ENCODE measurements at regions not wholly inside any gene's neighbourhood (a gene's known extent, or its start where the extent isn't known, plus 50 kb on each side); places are given as distances from the start of the nearest gene placed in this dataset.

DNA sequence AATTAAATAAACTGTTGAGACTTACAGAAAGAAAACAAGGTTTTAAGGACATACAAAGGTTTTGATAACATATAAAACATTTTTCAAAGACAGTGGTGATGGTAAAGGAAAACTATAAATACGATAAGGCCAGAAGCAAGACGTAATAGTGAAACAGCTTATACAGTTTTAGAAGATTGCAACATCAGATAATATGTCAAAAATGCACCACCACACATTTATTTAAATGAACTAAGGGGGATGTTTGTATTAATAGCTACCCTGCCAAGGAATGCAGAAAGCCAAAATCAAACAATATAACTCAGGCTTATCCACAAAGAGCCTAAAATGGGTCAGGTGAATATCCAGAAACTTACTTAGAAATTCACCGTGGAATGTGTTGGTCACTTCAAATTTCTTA lies 981.6 kb upstream of the FAT3 start:
- no peaks in the 10 kb centered on the region for H3K27me3 ChIP-seq
- no peak for DNase-seq (ENCODE audit: low spot score in 2 of 2)
- no peak overlapping the region for H3K27ac ChIP-seq
- no peaks in the 10 kb centered on the region for H3K36me3 ChIP-seq
- no peaks in the 10 kb centered on the region for H3K9me3 ChIP-seq
- intact Hi-C loops (cut with DNase I), result no loop called here
- TF ChIP-seq, protein P1, sequence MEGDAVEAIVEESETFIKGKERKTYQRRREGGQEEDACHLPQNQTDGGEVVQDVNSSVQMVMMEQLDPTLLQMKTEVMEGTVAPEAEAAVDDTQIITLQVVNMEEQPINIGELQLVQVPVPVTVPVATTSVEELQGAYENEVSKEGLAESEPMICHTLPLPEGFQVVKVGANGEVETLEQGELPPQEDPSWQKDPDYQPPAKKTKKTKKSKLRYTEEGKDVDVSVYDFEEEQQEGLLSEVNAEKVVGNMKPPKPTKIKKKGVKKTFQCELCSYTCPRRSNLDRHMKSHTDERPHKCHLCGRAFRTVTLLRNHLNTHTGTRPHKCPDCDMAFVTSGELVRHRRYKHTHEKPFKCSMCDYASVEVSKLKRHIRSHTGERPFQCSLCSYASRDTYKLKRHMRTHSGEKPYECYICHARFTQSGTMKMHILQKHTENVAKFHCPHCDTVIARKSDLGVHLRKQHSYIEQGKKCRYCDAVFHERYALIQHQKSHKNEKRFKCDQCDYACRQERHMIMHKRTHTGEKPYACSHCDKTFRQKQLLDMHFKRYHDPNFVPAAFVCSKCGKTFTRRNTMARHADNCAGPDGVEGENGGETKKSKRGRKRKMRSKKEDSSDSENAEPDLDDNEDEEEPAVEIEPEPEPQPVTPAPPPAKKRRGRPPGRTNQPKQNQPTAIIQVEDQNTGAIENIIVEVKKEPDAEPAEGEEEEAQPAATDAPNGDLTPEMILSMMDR (IDR thresholded peaks at IDR 0.05), result no peak
- no peaks in the 10 kb centered on the region for H3K4me1 ChIP-seq
- H3K4me3 ChIP-seq, result no peak overlapping the region

DNA sequence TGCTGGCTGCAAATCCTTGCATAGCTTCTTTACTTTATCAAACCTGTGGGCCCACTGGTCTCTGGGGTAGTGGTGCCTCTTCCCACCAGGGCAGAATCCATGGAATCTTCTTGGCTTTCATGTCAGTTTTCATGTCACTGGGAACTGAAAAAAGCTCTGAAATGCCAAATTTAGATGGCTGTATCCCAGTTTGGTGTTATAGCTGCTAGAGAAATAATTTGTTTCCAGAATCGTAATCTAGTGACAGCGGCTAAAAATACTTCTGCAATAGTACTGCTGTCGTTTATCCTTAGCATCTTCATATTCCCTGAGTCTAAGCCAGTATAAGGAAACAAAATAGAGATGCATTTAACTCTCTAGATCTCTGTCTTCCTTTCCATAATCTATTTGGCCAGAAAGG lies 983.4 kb upstream of the FAT3 start:
- H3K27me3 ChIP-seq, result no peaks in the 10 kb centered on the region
- TF ChIP-seq, protein P1 (IDR thresholded peaks at IDR 0.05), result no peak
- no peak overlapping the region for H3K27ac ChIP-seq
- no peak for DNase-seq (ENCODE audit: low spot score in 2 of 2)
- no peak overlapping the region for H3K4me3 ChIP-seq
- no peaks in the 10 kb centered on the region for H3K4me1 ChIP-seq
- no peaks in the 10 kb centered on the region for H3K9me3 ChIP-seq
- H3K36me3 ChIP-seq, result no peaks in the 10 kb centered on the region
- intact Hi-C loops (cut with DNase I), result no loop called here

DNA sequence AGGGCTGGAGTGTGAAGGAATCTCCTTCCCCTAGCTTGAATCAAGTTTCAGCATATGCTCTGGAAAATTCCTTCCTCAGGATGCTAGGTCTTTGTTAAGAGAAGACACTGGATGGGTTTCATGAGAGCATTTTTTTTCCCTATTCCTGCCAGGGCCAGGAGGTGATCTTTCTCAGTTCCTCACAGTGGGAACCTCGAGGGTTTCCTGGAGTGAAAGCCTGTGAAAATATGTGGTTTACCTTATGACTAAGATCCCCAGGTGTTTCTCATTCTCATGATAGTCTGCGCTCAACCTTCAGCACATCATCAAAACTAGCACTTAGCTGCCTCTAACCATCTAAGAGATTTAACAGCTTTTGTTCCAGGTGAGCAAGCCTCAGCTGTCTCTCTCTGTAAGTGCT lies 985.3 kb upstream of the FAT3 start:
- H3K27me3 ChIP-seq, result no peaks in the 10 kb centered on the region
- no peak for DNase-seq (ENCODE audit: low spot score in 2 of 2)
- TF ChIP-seq, protein P1 (IDR thresholded peaks at IDR 0.05), result no peak
- H3K9me3 ChIP-seq, result no peaks in the 10 kb centered on the region
- no peaks in the 10 kb centered on the region for H3K36me3 ChIP-seq
- H3K27ac ChIP-seq, result no peak overlapping the region
- intact Hi-C loops (cut with DNase I), result no loop called here
- no peak overlapping the region for H3K4me3 ChIP-seq
- H3K4me1 ChIP-seq, result no peaks in the 10 kb centered on the region

DNA sequence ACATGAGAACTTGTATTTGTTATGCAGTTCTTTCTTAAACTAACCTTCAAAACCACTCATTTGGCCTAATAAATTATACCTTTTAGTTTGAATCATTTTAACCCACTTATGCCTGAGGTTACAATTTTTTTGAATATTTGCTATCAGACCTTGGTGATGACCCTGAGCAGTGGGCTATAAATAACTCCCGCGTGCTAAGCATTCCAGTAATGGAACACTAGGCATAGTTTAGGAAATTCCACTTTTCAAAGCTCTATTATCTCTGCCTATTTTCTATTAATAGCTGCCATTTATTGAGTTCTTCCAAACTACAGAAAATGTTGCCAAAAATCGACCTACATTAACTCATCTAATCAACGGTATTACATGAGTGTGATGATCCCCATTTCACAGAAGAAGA lies 993.4 kb upstream of the FAT3 start:
- Histone ChIP-seq H3K4me3 (no peak overlapping the region), H3K9me3 (no peaks in the 10 kb centered on the region), H3K4me1 (no peaks in the 10 kb centered on the region), H3K27me3 (no peaks in the 10 kb centered on the region), H3K36me3 (no peaks in the 10 kb centered on the region), H3K27ac (no peak overlapping the region)
- no peak for DNase-seq (ENCODE audit: low spot score in 2 of 2)
- intact Hi-C loops (cut with DNase I), result no loop called here
- TF ChIP-seq, protein P1 (IDR thresholded peaks at IDR 0.05), result no peak

DNA sequence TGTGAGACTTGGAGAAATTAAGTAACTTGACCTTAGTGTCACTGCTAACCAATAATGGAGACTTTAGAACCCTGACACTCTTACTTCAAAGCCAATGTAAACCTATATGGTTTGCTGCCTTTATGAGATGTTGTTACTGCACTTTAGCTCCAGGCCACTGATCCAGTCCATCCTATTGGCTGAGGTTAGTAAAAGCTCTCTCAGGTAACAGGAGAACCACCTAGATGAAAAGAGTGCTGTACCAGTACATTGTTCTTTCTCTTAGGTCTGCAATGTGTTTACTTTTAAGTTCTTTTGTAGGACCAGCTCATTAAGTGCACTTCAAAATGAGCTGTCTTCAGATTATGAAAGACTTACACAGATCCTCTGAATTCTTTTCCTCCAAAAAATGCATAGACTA lies 994.0 kb upstream of the FAT3 start:
- Histone ChIP-seq H3K4me1 (no peaks in the 10 kb centered on the region), H3K36me3 (no peaks in the 10 kb centered on the region), H3K27ac (no peak overlapping the region), H3K27me3 (no peaks in the 10 kb centered on the region), H3K4me3 (no peak overlapping the region), H3K9me3 (no peaks in the 10 kb centered on the region)
- DNase-seq (ENCODE audit: low spot score in 2 of 2), result no peak
- TF ChIP-seq, protein P1 (IDR thresholded peaks at IDR 0.05), result no peak
- intact Hi-C loops (cut with DNase I), result no loop called here

DNA sequence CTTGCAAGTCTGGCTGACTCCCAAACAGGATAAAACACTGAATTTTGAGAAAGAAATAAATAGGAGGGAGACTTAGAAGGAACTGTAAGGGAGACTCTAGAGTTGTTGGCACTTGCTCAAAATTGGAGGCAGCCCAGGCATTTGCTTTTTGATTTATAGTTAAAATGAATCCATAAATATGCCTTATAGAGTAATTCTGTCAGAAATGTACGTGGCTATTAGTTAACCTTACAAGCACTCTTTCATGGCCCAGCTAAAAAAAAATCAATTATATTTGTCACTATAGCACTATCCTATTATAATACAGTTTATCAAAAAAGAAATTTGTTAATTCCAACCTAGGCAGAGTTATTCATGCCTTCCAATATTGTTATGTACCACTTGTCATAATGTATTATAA lies 1000.0 kb upstream of the CHORDC1 start:
- DNase-seq (ENCODE audit: low spot score in 2 of 2), result no peak
- TF ChIP-seq, protein P1 (IDR thresholded peaks at IDR 0.05), result no peak
- Histone ChIP-seq H3K4me1 (peaks cover 0 to 6% of the 10 kb centered on the region in 2 donors), H3K27me3 (no peaks in the 10 kb centered on the region), H3K27ac (no peak overlapping the region), H3K36me3 (no peaks in the 10 kb centered on the region), H3K9me3 (no peaks in the 10 kb centered on the region), H3K4me3 (no peak overlapping the region)
- intact Hi-C loops (cut with DNase I), result no loop called here

All from ascending aorta (tissue), 2 donors.